GM21619 (cell line): ENCODE measurements at regions not wholly inside any gene's neighbourhood (a gene's known extent, or its start where the extent isn't known, plus 50 kb on each side); places are given as distances from the start of the nearest gene placed in this dataset.

Source experiments
- ATAC-seq: cut with Tn5 transposase; IDR thresholded peaks from one replicate; pipeline ENCODE4 v1.9.1; 2021; ENCODE audit not compliant: unreplicated experiment

- no peak for ATAC-seq
Observed at GRCh38 chr18:41553716-41554115, 401.3 kb upstream of the PIK3C3 start.

- no peak for ATAC-seq
Observed at GRCh38 chr18:41548521-41549260, 406.3 kb upstream of the PIK3C3 start.

DNA sequence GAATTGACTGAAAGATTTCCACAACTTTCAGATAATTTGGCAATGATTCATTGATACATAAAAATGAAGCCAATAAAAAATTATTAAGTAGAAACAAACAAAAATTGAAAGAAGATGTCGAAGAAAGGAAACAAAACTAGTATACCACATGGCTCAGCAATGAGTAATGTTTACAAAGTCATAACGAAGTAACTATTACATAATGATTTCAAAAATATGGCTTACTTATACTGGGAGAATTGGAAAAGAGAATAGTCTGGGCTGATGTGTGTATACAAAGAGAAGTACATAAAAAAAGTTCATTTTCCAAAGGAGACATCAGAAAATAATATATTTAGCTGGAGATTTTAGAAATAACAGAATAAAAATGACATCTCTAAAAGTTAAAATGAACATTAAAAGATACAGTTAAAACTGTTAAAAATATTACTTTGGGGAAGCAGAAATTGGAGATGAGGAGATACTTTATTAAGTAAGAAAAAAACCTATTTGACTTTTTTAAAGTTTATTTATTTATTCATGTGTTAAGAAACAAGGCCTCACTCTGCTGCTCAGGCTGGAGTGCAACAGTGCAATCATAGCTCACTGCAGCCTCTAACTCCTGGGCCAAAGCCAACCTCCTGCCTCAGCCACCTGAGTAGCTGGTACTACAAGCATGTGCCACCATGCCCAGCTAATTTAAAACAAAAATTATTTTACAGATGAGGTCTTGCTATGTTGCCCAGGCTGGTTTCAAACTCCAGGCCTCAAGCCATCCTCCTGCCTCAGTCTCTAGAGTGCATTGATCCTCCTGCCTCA, 409.7 kb upstream of the PIK3C3 start:
- no peak for ATAC-seq

- ATAC-seq, result no peak
Observed at GRCh38 chr18:41543815-41544214, 411.2 kb upstream of the PIK3C3 start.

DNA sequence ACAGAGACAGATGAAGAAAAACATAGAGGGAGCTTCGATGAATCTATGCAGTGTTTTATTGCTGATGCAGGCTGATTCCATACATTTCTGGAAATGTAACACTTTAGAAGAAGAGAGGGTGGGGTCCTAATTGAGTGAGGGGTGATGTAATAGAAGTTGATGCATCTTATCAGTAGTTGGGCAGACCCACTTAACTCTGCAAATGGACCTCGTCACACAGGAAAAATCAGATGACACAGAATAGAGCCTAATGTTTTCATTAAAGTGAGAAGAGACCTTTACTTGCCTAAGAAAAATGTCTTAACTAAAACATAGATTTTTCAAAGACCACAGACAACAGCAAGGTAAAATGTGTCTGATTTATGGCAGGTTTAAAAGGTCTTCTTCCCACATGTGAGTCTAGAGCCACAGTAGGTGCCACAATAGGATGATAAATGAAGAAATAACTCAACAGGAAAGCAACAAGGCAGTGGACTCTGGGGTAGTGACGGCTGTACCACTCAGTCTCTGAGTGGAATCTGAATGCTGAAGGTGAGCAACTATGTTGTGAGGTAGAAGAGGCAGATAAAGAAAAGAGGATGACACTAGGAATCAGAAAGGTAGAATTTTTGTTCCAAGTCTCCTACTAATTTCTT, 414.7 kb upstream of the PIK3C3 start:
- ATAC-seq, result no peak

DNA sequence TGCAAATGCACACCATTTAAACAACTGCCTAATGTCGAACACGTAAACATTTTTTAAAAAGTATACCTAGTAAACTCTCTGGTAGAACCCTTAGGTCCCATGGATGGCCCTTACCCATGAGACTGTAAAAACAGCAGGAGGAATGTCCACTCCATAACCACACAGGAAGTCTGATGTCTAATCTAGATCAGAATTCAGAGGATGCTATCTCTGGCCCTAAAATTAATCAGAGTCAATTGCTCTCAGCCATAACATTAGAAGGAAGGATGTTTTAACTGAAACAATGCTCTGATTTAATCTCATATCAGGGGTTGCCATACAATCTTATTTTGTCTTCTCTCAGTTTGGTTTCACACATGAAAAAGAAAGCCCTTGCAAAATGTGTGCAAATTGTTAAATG, 416.3 kb upstream of the PIK3C3 start:
- ATAC-seq, result no peak

DNA sequence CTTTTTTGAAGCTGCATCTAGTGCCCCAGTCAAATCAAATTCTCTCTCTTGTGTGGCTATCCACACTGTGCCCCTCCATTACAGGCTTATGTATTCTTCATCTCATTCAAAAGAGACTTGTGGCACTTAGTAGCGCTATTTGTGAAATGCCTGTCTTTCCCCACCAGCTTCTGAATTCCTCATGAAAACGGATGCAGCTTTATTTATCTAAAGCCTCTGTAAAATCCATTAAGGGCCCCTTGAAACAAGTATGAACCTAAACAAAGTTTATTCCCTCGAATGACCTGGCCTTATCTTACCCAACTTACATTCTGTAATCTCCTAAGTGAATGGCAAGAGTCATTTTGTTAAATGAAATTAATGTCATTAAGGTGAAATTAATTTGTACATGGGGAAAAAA, 417.4 kb upstream of the PIK3C3 start:
- ATAC-seq, result no peak

- no peak for ATAC-seq
Observed at GRCh38 chr18:41532344-41533086, 422.5 kb upstream of the PIK3C3 start.

DNA sequence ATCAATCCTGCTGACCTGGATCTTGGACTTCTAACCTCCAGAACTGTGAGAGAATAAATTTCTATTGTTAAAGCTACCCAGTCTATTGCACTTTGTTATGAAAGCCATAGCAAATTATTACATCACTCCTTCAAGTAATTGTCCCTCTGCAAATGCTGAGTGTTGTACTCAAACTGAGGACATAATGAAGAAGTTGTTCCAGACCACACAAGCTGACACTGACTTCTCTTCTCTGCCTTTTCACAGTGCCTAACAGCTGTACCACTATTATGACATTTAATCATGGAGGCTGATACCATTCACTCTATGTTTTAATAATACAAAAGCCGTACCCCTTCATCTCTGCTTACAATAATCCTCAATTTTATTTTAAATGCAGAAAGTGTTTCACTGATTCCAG, 424.1 kb upstream of the PIK3C3 start:
- no peak for ATAC-seq

GRCh38 chr18:41529093-41529492, 425.9 kb upstream of the PIK3C3 start:
- no peak for ATAC-seq

DNA sequence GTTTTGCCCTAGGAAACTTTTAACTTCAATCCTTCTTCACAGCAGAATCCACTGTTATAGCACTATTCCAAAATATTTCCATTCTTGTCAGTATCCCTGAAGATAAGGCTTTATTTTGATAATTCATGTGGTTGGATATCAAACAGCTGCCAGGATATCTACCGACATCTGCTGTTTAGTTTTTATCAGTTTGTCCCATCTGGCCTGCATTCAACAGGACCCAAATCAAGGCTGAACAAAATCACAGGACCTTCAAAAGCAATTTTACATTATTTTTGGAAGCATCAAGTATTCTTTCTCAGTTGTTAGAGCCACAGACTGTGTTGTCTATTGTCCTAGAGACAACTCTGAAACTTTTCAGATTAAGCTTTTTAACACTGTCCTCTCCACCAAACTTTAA, 429.0 kb upstream of the PIK3C3 start:
- ATAC-seq, result no peak

DNA sequence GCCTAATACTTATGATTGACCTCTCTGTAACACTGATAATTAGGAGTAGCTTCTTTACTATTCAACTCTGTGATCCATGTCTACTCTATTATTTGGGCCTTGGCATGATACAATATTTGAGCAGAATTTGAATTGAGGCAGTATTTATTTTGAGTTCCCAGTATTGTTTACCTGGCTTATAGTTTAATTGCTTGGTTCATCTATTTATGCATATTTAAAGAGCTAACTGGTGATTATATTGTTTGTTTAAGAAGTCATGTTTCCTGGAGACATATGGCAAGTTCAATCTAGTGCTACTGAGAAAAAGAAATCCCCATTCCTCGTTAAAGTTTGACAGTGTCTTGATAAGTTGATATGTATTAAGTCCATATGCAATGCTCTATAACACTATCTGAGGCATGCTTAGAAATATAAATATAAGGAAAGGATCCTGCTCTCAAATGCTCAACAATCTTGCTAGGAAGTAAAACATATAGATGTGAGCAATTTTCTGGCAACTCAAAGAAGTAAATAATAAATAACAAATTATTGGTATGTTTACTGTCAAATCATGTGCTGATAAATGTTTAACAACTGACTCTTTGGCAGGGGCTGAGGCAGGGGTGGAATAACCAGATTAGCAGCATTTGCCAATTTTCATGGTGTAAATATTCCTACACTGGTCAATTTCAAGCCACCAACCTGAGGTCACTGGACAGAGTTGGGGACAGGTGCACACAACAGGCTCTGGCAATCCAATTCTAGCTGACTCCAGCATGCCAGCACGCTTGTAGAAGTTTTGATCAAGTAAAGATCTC, 430.2 kb upstream of the PIK3C3 start:
- no peak for ATAC-seq

DNA sequence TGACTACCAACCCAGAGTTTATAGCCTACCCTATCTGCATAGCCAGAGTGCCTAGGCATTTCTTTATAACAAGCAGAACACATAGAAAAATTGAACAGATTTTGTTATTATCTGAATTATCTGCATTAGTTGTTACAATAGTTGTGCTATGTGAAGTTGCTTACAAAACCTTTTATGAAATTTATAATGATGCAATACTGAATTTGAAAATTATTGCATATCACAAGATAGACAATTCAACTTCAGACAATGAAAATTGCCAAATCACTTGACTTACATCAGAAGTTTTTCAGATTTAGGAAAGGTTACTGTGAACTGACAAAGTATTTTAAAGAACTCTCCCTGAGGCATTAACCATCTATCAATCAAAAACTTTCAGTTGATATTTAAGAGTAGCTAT, 437.9 kb upstream of the PIK3C3 start:
- ATAC-seq, result no peak

DNA sequence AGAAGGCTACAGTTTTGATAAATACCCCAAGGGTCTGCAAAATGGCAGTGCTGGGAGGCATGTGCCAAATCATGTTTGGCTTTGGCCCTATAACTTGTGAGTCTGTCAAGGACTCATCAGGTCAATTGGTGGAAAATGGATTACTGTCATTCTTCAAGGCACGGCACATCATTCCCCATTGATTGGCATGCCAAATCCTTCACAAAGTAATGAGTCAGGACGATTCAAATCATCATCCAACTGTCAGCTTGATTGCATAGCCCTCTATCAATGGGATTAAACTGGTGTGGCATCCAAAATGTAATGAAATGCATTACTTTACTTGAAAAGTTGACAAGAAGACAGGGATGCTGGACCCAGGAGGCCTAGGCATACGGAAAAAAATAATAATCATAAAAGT, 441.6 kb upstream of the PIK3C3 start:
- ATAC-seq, result no peak

GRCh38 chr18:41504316-41504715, 450.7 kb upstream of the PIK3C3 start:
- ATAC-seq, result no peak

GRCh38 chr18:41501848-41502247, 453.2 kb upstream of the PIK3C3 start:
- no peak for ATAC-seq

DNA sequence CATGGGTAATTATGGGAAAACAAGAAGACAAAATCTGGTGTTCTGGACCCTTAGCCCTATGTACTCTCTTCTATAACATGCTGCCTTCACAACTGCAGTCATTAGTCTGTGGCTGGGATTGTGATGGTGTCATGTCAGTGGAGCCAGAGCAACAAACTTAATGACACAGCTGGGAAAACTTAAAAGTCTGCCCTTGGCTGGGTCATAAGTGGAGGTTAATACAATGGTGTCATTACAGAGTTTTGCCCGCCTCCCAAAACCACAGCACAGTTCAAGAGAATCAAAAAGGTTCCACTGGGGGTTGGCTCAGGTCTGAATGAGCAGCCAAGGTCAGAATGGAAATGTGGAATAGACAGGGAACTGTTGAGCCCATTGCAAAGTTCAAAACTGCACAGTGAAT, 455.7 kb upstream of the PIK3C3 start:
- no peak for ATAC-seq

GRCh38 chr18:41490861-41491260, 464.2 kb upstream of the PIK3C3 start:
- no peak for ATAC-seq

DNA sequence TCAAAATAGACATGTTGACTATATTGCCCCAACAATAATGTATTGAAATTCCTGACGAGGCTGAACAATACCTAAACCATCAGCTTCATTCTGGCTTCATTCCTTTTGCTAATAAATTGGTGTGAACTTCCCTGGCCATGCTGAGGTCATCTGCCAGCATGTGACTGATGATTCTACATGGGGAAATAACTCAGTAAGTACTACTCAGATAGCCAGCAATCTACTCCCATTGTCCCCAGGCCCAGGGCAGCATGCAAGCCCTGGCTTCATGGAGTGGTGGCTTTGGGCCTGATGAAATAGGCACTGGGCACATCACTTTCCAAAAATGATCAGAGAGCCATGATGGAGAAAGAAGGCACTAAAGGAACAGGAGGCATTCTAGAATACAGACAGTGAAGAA, 468.5 kb upstream of the PIK3C3 start:
- no peak for ATAC-seq

GRCh38 chr18:41484069-41484468, 471.0 kb upstream of the PIK3C3 start:
- ATAC-seq, result no peak

DNA sequence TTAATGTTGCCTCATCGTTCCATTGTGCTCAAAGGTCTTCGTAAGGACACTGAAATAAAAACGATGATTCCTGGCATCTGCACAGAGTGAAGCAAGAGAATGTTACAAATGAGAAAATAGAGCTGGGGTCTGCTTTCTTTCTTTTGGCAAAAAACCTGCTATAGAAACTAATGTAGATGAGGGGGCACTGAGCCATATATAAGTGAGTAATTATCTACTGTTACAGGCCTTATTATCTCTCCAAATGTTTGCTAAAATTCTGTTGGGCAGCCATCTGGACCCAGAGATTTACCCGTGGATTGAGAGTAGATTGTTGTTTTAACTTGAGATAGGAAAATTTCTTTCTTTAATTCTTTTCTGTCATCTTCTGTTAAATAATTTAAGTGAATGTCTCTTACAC, 472.5 kb upstream of the PIK3C3 start:
- no peak for ATAC-seq
